RWPE2 (cell line): ENCODE measurements at regions not wholly inside any gene's neighbourhood (a gene's known extent, or its start where the extent isn't known, plus 50 kb on each side); places are given as distances from the start of the nearest gene placed in this dataset.

ENCODE experiments used
- ATAC-seq: fragments of 200-7000 bp; cut with Tn5 transposase; 3 replicates; pipeline ENCODE4 v1.9.1; 2021; ENCODE audit warnings: low read depth
- DNase-seq: peaks from one replicate; pipeline ENCODE4 v3.0.0-alpha.2; 2020; ENCODE audit warnings: low spot score
- H3K27ac ChIP-seq: fragments of 450-650 bp; 2 replicates; pipeline ENCODE4 v1.5.1; 2017; ENCODE audit warnings: mild to moderate bottlenecking; ENCODE audit not compliant: poor library complexity, severe bottlenecking
- H3K27me3 ChIP-seq: fragments of 250-450 bp; sonication (Bioruptor Pico); 2 replicates; pipeline ENCODE4 v1.5.1; 2021; ENCODE audit warnings: mild to moderate bottlenecking, moderate library complexity; ENCODE audit not compliant: insufficient read depth, poor library complexity, severe bottlenecking
- H3K36me3 ChIP-seq: fragments of 250-450 bp; sonication (Bioruptor Pico); 2 replicates; pipeline ENCODE4 v1.5.1; 2020; ENCODE audit warnings: low read depth, mild to moderate bottlenecking, moderate library complexity
- H3K4me1 ChIP-seq: fragments of 250-450 bp; sonication (Bioruptor Pico); 2 replicates; pipeline ENCODE4 v1.5.1; 2021; ENCODE audit warnings: mild to moderate bottlenecking, moderate library complexity; ENCODE audit not compliant: insufficient read depth, poor library complexity, severe bottlenecking
- H3K4me3 ChIP-seq: fragments of 250-450 bp; sonication (Bioruptor Pico); 2 replicates; pipeline ENCODE4 v1.5.1; 2021; ENCODE audit warnings: mild to moderate bottlenecking, moderate library complexity; ENCODE audit not compliant: severe bottlenecking
- H3K9me3 ChIP-seq: fragments of 250-450 bp; sonication (Bioruptor Pico); 2 replicates; pipeline ENCODE4 v1.5.1; 2021; ENCODE audit warnings: mild to moderate bottlenecking, moderate library complexity; ENCODE audit not compliant: severe bottlenecking
- CTCF ChIP-seq: fragments of 450-650 bp; IDR thresholded peaks from one replicate; pipeline ENCODE4 v1.5.1; 2017; ENCODE audit warnings: mild to moderate bottlenecking, moderate library complexity; ENCODE audit not compliant: poor library complexity, severe bottlenecking

DNA sequence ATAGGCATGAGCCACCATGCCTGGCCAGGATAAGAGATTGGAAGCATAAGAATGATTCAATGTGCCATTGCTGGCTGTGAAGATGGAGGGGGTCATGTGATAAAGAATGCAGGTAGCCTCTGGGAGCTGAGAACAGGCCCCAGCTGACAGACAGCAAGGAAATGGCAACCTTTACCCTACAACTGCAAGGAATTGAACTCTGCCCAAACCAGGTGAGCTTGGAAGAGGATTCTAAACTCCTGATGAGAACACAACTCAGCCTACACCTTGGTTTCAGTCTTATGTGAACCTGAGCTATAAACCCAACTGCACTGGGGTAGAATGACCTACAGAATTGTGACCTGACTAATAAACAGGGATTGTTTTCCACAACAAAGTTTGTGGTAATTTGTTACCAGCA lies 82.0 kb upstream of the AKIRIN2 start:
- DNase-seq (no peak), ATAC-seq (no peak)
- Histone ChIP-seq H3K27me3 (no peaks in the 10 kb centered on the region), H3K4me3 (no peak overlapping the region), H3K4me1 (peaks cover 8% of the 10 kb centered on the region), H3K27ac (no peak overlapping the region), H3K36me3 (no peaks in the 10 kb centered on the region), H3K9me3 (no peaks in the 10 kb centered on the region)
- no peak for TF ChIP-seq CTCF

- no peak for TF ChIP-seq CTCF
- no peak for ATAC-seq
- H3K36me3 ChIP-seq, result no peaks in the 10 kb centered on the region
- no peak for DNase-seq
- H3K4me1 ChIP-seq, result no peaks in the 10 kb centered on the region
- no peak overlapping the region for H3K4me3 ChIP-seq
- no peaks in the 10 kb centered on the region for H3K27me3 ChIP-seq
- no peaks in the 10 kb centered on the region for H3K9me3 ChIP-seq
- H3K27ac ChIP-seq, result no peak overlapping the region
These were observed 77.5 kb upstream of the AKIRIN2 start for GRCh38 chr6:87779542-87779941.

GRCh38 chr6:87772597-87773530 lies 70.8 kb upstream of the AKIRIN2 start:
- no peak overlapping the region for H3K27ac ChIP-seq
- no peaks in the 10 kb centered on the region for H3K36me3 ChIP-seq
- no peaks in the 10 kb centered on the region for H3K9me3 ChIP-seq
- DNase-seq (no peak), ATAC-seq (no peak)
- H3K4me1 ChIP-seq, result no peaks in the 10 kb centered on the region
- H3K4me3 ChIP-seq, result no peak overlapping the region
- TF ChIP-seq CTCF, result no peak
- H3K27me3 ChIP-seq, result no peaks in the 10 kb centered on the region

- Histone ChIP-seq H3K9me3 (no peaks in the 10 kb centered on the region), H3K4me1 (no peaks in the 10 kb centered on the region), H3K36me3 (no peaks in the 10 kb centered on the region), H3K27me3 (no peaks in the 10 kb centered on the region), H3K4me3 (no peak overlapping the region), H3K27ac (no peak overlapping the region)
- TF ChIP-seq CTCF, result no peak
- DNase-seq, result no peak
- ATAC-seq, result no peak
These were observed 65.4 kb upstream of the AKIRIN2 start for GRCh38 chr6:87767478-87767877.

- ATAC-seq (no peak), DNase-seq (no peak)
- no peak overlapping the region for H3K27ac ChIP-seq
- no peaks in the 10 kb centered on the region for H3K9me3 ChIP-seq
- H3K4me3 ChIP-seq, result no peak overlapping the region
- H3K4me1 ChIP-seq, result no peaks in the 10 kb centered on the region
- no peaks in the 10 kb centered on the region for H3K27me3 ChIP-seq
- H3K36me3 ChIP-seq, result no peaks in the 10 kb centered on the region
- no peak for TF ChIP-seq CTCF
These were observed 64.2 kb upstream of the AKIRIN2 start for GRCh38 chr6:87766211-87766610.
